ENCODE measurements at regions not wholly inside any gene's neighbourhood (a gene's known extent, or its start where the extent isn't known, plus 50 kb on each side); places are given as distances from the start of the nearest gene placed in this dataset.

DNA sequence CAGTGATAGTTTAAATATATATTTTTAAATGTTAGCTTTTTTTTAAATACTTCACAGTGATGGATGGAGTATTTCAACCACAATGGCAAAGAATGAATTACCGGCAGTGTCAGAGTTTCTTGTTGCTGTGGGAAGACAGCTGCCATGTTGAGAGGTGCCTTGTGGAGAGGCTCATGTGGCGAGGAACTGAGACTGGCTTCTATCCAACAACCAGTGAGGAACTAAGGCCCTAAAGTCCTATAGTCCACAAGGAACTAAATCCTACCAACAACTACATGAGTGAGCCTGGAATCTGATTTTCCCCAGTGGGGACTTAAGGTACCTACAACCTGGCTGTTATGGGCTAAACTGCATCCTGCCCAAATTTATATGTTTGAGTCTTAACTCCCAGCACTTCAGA lies 220.2 kb upstream of the PLEKHG7 start:
- DNase-seq, result no peak
- Mint-ChIP-seq H3K36me3 (ENCODE audit: unreplicated experiment) (no peaks in the 10 kb centered on the region), H3K27me3 (ENCODE audit: unreplicated experiment) (no peaks in the 10 kb centered on the region), H3K4me3 (ENCODE audit: unreplicated experiment) (no peak overlapping the region), H3K9me3 (ENCODE audit: unreplicated experiment) (no peaks in the 10 kb centered on the region), H3K4me1 (ENCODE audit: low read depth, unreplicated experiment) (peaks cover 4% of the 10 kb centered on the region), H3K27ac (ENCODE audit: unreplicated experiment) (no peak overlapping the region)
- TF ChIP-seq, protein P1, sequence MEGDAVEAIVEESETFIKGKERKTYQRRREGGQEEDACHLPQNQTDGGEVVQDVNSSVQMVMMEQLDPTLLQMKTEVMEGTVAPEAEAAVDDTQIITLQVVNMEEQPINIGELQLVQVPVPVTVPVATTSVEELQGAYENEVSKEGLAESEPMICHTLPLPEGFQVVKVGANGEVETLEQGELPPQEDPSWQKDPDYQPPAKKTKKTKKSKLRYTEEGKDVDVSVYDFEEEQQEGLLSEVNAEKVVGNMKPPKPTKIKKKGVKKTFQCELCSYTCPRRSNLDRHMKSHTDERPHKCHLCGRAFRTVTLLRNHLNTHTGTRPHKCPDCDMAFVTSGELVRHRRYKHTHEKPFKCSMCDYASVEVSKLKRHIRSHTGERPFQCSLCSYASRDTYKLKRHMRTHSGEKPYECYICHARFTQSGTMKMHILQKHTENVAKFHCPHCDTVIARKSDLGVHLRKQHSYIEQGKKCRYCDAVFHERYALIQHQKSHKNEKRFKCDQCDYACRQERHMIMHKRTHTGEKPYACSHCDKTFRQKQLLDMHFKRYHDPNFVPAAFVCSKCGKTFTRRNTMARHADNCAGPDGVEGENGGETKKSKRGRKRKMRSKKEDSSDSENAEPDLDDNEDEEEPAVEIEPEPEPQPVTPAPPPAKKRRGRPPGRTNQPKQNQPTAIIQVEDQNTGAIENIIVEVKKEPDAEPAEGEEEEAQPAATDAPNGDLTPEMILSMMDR (IDR thresholded peaks at IDR 0.05; ENCODE audit: partially characterized antibody, unreplicated experiment), result no peak

DNA sequence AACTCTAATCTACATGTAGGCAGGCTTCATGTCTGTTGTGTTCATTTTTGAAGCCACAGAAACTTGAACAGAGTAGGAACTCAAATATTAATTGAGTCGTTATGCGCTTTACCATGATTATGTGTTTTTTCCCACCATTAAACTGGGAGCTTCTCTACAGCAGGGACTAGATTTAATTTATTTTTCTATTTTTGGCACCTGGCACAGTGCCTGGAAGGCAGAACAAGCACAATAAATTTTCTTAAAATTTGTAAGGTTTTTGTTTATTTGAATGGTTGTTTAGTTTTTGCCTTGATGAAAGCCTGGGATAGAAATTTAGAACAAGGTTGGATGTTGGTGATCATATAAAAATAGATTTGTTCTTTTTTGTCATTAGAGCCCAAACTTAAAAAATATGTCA lies 221.7 kb upstream of the PLEKHG7 start:
- H3K4me1 Mint-ChIP-seq (ENCODE audit: low read depth, unreplicated experiment), result peaks cover 4% of the 10 kb centered on the region
- TF ChIP-seq, protein P1 (IDR thresholded peaks at IDR 0.05; ENCODE audit: partially characterized antibody, unreplicated experiment), result no peak
- no peaks in the 10 kb centered on the region for H3K27me3 Mint-ChIP-seq (ENCODE audit: unreplicated experiment)
- H3K27ac Mint-ChIP-seq (ENCODE audit: unreplicated experiment), result no peak overlapping the region
- H3K9me3 Mint-ChIP-seq (ENCODE audit: unreplicated experiment), result no peaks in the 10 kb centered on the region
- no peak for DNase-seq
- H3K36me3 Mint-ChIP-seq (ENCODE audit: unreplicated experiment), result no peaks in the 10 kb centered on the region
- H3K4me3 Mint-ChIP-seq (ENCODE audit: unreplicated experiment), result no peak overlapping the region

DNA sequence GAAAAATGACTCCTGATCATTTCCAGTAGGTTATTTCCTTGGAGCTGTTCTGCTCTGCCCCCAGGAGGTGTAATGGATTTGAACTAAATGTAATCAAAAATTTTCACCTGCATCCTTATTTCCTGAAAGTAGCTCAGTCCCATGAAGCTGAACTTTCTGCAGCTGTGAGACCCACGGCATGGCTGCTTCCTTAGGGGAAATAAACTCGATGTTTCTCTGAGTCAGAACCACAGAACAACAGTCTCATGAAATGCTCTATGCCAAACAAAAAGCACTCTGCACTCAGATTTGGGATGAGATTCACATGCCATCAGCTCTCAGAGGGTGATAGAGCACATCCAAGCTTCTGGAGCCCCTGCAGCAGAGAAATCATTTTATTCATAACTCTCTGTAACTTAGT lies 224.1 kb upstream of the PLEKHG7 start:
- no peak for DNase-seq
- Mint-ChIP-seq H3K4me1 (ENCODE audit: low read depth, unreplicated experiment) (no peaks in the 10 kb centered on the region), H3K27me3 (ENCODE audit: unreplicated experiment) (no peaks in the 10 kb centered on the region), H3K4me3 (ENCODE audit: unreplicated experiment) (no peak overlapping the region), H3K9me3 (ENCODE audit: unreplicated experiment) (peaks cover 2% of the 10 kb centered on the region), H3K36me3 (ENCODE audit: unreplicated experiment) (no peaks in the 10 kb centered on the region), H3K27ac (ENCODE audit: unreplicated experiment) (no peak overlapping the region)
- TF ChIP-seq, protein P1 (IDR thresholded peaks at IDR 0.05; ENCODE audit: partially characterized antibody, unreplicated experiment), result no peak

DNA sequence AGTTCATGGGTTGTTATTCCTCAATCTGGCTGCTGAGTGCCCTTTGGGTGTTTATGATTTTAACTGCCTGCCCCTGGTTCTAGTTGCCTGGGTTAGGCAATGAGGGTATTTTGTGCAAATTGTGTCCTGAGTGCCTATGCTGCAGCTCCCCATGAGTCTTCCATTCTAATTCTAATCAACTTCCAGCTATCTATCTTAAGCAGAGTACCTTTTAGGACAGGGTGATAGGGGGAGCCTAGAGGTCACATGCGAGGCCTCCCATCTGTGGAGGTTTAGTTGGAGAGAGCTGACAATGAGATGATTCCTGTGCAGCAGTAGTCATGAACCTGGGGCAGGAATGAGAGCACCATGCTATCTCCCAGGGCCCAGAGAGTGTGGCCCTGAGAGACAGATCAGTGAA lies 225.9 kb upstream of the PLEKHG7 start:
- Mint-ChIP-seq H3K27me3 (ENCODE audit: unreplicated experiment) (no peaks in the 10 kb centered on the region), H3K9me3 (ENCODE audit: unreplicated experiment) (peaks cover 2% of the 10 kb centered on the region), H3K27ac (ENCODE audit: unreplicated experiment) (no peak overlapping the region), H3K36me3 (ENCODE audit: unreplicated experiment) (no peaks in the 10 kb centered on the region), H3K4me3 (ENCODE audit: unreplicated experiment) (no peak overlapping the region), H3K4me1 (ENCODE audit: low read depth, unreplicated experiment) (no peaks in the 10 kb centered on the region)
- TF ChIP-seq, protein P1 (IDR thresholded peaks at IDR 0.05; ENCODE audit: partially characterized antibody, unreplicated experiment), result no peak
- DNase-seq, result no peak

DNA sequence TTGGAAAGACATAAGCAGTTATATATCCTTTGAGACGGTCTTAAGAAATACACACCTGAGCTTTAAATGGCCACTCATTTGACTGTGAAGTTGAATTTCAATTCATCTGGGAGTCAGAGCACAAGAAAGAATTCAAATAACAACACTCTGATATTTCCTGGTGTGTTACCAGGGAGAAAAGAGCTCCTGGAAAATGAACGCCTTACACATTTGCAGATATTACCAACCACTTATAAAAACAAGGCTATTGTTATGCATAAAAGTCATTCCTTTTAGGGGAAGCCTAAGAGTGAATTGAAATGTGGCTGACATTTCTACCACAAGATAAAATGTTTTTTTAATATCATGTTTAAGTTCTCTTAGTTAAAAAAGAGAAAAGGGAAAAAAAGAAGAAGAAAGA lies 229.2 kb upstream of the PLEKHG7 start:
- DNase-seq, result no peak
- Mint-ChIP-seq H3K9me3 (ENCODE audit: unreplicated experiment) (peaks cover 2% of the 10 kb centered on the region), H3K36me3 (ENCODE audit: unreplicated experiment) (no peaks in the 10 kb centered on the region)

More for the DNA sequence above, 229.2 kb upstream of the PLEKHG7 start:
- Mint-ChIP-seq H3K27ac (ENCODE audit: unreplicated experiment) (no peak overlapping the region), H3K27me3 (ENCODE audit: unreplicated experiment) (no peaks in the 10 kb centered on the region), H3K4me3 (ENCODE audit: unreplicated experiment) (no peak overlapping the region), H3K4me1 (ENCODE audit: low read depth, unreplicated experiment) (no peaks in the 10 kb centered on the region)
- TF ChIP-seq, protein P1 (IDR thresholded peaks at IDR 0.05; ENCODE audit: partially characterized antibody, unreplicated experiment), result no peak
